NCI-H446 treated with DMSO at 0.1 percent for 48 hours (cell line): ENCODE measurements at regions not wholly inside any gene's neighbourhood (a gene's known extent, or its start where the extent isn't known, plus 50 kb on each side); places are given as distances from the start of the nearest gene placed in this dataset.

Experiments
- DNase-seq: peaks from one replicate; lab custom pipeline; 2025; lab: John Stamatoyannopoulos, UW

DNA sequence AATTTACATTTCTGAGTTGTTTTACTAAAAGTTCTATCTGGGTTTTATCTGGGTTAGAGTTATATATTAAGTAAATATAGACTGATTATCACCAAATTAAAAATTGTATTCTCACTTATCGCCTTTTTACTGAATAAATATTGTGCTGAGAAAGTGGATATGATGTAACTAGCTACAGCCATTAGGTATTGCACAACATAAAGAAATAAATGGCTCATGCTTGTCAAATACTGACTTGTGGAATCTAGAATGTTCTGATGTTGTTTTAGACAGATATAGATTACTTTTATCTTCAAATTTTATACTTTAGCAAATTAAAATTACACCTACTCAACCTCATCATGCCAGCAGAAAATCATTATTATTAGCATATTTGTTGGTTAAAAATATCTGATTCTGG is 1277.1 kb upstream of the MIR17HG start:
- no peak for DNase-seq

DNA sequence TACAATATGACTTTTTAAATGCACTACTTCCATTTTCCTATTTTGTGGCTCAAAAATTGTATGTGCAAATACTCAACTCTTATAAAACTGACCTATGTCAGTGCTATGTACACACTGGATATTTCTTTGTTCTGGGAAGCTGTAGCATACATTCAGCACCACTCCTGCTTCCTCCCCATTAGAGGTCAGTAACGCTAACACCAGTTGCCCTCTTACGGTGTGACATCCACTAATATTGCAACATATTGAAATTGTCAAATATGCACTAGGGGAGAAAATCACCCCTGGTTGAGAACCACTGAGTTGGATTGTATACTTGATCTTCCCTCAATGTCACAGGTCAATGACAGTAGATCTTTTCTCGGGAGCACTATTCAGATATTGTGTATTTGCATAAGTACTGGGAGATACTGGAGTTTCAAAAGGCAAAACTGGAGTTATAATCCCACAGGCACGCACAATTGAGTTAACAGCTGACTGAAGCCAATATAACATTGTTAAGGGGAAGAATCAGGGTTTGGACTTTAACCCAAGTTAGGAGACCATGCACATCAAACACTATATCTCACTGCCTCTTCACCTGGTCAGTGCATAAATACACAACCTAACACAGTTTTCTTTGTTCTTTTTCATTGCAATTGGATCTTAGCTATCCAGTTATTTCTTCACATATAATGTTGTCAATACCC is 1276.5 kb upstream of the MIR17HG start:
- no peak for DNase-seq

DNA sequence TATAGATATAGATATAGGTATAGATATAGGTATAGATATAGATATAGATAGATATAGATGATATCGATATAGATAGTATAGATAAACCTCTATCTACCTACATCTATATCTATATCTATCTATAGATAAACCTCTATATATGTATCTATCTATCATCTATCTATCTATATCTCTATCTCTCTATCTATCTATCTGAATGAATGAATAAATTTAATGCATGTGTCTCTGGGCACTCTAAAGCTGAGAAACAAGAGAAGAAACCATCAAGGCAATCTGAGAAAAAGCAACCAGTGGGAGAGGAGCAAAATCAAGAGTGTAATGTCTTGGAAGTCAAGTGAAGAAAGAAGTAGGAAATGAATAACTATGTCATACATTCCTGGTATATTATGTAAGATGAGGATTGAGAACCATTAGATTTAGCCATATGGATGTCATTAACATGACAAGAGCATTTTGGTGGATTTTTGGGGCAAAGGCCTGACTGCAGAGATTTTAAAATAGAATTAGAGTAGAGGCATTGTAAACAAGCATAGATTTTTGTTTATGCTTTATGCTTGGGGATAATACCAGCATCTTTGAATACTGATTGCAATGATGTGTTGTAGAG is 1262.7 kb upstream of the MIR17HG start:
- no peak for DNase-seq

DNA sequence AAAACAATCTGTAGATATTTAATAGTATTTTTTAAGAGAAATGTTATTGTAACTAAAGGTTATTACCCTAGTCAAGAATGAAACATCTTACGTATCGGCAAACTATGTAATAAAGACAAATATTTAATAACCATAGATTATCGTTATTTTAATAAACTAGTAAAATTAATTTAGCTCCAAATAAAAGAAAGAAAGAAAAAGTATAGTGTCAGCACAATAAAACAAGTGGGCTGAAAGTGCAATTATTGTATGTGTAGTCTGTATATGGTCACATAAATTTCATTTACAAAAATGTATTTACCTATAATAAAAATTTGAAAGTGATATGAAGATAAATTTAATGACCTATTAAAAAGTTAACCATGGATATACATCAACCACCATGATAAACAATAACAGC is 1258.4 kb upstream of the MIR17HG start:
- DNase-seq: no peak

DNA sequence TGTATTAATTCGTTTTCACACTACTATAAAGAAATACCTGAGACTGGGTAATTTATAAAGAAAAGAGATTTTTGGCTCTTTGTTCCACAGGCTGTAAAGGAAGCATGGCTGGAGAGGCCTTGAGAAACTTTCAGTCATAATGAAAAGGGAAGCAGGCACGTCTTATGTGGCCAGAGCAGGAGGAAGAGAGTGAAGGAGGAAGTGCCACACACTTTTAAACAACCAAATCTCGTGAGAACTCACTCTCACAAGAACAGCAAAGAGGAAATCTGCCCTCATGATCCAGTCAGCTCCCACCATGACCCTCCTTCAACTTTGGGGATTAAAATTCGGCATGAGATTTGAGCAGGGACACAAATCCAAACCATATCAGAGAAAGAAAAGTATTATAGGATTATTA is 1255.9 kb upstream of the MIR17HG start:
- no peak for DNase-seq

DNA sequence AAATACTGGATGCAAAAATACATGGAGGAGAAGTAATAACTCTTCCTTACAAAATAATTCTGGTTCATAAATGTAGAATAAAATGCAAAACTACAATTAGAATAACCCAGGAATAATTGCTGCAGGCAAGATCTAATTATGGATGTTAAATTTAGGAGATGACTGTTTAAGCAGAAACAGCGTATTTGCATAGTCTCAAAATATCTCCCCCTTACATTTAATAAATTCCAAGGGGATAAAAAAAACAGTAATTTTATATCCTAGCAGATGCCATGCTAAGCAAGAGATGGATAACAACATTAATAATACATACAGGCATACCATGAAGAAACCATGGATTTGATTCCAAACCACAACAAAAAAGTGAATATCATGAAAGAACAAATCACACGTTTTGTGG is 1253.1 kb upstream of the MIR17HG start:
- DNase-seq: no peak

DNA sequence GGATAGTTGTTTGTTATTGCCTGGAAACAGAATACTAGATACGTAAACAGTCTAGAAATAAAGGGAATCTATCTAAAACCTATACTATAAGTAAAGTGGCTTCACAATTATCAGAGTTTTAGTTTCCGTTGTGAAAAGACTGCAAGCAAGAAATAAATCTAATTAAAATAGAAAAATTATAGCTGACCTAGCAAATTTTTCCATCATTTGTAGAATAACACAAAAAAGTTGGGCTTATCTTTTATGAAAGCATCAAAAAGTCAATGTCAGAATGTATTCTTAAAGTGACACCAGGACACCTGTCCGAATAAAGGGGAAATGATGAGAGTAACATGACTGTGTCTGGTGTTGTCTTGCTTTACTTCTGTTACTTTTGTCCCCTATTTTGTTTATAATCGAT is 1248.9 kb upstream of the MIR17HG start:
- DNase-seq: no peak

DNA sequence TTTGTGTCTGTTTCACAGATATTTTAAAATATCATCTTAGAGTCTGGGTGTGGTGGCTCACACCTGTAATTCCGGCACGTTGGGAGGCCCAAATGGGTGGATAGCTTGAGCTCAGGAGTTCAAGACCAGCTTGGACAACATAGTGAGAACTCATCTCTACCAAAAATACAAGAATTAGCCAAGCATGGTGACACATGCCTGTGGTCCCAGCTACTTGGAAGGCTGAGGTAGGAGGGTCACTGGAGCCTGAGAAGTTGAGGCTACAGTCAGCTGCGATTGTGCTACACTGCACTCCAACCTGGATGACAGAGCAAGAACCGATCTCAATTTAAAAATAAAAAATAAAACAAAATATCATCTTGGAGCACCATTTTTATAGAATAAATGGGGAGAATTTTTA is 1247.6 kb upstream of the MIR17HG start:
- DNase-seq: no peak

DNA sequence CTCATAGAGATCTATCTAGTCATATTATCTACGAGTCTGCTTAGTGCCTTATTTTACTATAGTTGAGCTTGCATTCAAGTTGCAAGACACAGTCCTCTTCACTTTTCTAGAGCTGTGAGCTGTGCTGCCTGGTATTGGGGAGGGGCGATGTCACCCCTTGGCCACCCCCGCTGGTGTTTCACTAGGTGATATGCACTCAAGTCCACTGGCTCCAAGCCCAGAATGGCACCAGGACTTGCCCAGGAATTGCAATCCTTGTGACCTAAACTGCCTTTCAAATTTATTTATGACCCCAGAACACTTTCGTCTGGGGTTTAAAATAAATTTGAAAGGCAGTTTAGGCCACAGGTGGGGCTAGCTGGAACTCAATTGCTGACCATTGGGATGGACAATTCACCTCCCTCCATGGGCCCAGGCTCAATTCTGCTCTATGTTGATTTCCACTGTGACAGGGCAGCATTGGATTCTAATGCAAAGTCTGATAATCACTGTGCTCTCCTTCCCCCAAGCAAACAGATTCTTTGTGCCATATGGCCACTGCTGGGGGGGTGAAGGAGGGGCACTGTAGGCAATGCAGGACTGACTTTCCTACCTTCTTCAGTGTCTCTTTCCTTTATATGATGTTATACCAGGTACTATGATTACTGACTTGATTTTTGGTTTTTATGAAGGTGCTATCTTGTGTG is 1244.2 kb upstream of the MIR17HG start:
- DNase-seq: no peak

DNA sequence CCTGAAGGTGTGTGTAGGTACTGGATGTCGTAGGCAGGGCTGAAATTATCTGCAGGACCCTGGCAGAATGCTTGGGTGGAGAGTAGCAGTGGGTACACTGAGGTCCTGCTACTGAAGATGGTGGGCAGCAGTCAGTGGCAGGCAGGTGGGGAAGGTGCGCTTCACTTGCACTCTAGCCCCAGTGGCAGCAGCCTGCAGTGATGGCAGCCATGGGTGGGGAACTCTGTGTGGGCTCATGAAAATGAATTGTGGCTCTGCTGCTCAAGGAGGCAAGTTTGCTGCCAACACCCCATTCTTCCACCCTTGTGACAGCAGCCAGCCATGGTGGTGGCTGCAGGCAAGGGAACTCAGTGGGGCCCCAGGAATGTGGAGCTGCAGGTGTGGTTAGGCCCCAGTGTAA is 1242.7 kb upstream of the MIR17HG start:
- no peak for DNase-seq

DNA sequence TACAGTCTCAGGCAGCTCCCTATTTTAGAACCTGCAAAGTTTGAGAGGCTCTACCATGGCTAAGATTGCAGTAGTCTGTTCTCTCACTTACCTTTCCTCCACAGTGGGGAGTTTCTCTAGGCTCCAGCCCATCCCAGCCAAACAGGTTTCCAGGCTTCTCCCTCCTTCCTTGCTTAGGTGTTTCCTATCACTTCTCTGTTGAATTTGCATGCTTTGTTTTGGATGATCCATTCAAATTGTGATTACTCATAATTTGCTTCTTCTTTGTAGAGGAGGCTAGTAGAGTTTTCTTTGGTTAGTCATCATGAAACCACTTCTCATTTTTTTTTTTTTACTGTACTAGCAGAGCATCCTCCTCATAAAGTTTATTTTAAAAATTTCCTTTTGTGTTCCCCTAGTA is 1242.2 kb upstream of the MIR17HG start:
- no peak for DNase-seq

DNA sequence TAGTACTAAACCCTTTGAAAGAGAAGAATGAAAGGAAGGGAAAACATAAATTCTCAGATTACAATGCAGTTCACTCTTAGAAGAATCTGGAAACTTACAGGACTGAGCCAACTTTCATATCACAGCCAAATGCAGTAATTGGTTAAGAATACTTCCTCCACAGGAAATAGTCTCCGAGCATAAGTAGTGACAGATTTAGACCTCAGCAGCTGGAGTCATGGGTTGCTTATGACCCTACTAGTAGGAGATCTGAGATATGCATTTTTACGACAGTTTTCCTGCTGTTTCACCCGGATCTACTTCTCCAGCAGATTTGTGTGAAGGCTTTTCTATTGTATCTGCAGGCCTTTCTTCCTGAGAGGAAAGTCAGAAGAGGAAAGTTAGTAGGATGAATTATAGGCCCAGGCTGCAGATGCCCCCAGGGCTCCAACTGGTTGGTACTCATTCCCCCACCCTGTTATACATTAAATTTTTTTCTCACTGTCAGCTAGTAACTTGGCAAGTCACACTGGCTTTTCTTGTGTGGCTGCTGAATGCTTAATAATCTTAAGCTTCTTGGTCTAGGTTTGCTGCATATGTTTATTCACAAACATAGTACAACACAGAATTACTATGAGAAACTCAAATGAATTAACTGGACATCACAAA is 1241.5 kb upstream of the MIR17HG start:
- no peak for DNase-seq

DNA sequence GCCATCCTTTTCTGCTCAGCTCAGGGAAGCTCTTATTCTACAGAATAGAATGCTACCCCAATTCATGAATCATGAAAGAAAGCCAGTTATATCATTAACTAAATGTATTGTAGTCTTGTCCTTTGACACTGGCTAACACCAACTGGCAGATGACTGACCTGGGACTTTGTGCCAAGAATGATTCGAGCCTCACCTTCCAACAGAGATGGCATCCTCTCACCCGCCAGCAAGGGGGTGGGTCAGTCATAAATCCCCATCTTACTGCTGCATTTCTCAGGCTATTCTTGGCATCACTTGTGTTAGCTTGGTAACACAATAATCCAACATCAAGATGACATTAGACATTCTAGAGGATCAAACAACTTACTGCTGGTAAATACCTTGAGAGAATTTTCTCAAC is 1239.8 kb upstream of the MIR17HG start:
- DNase-seq: no peak

DNA sequence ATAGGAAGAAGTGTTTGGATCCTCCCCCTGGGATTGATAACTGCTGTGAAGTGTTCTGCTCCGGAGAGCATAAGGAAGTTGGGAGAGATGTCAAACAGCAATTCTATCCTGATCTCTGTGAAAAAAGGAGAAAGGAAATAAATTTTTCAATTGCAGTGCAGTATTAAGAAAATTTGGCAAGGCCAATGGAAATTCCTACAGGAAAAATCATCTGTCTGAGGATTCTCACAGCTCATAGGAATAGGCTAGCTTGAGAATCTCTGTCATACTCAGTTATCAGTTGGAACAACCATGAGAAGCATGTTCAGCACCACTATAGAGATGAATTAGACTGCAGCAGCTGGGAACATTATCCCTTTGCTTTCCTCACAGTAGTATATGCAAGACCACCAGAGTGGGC is 1238.9 kb upstream of the MIR17HG start:
- no peak for DNase-seq

DNA sequence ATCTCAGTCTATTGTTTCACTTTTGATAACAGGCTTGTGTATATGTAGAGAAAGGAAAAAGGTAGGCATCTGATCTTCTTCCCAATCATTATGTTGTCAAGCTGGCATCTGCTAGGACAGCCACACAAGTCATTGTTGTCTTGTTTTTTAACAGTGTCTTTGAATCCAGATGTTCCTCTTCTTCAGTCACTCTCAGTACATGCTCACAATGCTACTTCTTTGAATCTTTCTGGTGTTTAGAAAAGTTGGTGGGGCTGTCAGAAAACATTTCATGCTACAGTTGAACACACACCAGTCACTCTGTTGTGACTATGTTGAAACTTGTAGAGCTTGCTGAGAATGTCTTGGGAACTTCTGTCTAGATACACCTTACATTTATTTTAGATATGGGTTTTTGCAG is 1231.4 kb upstream of the MIR17HG start:
- no peak for DNase-seq

DNA sequence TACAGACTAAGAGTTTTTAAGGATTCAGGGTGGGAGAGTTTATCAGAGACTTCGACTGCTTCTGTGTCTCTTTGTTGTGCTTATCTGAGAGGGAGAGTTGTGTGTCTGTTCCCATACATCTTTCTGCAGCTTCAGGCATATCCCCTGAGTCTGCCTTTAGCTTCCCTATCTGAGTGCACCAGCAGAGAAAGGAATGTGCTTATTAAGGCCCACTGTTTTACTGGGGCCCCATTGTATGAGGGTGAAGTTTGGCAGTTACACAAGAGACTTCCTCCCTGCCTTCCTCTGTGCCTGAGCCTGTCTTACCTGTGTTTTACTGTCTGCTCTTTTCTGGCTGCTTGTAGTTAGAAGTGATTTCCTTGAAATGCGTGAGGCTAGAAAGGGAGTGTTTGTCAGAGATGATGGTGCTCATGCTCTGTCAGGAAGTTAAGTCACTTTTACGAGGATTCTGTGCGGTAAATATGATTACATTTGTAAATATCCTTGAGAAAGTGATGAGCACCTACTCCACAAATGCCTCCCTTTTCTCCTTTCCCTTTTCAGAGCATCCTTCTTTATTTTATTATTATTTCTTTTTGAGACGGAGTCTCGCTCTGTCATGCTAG is 1228.9 kb upstream of the MIR17HG start:
- DNase-seq: no peak

DNA sequence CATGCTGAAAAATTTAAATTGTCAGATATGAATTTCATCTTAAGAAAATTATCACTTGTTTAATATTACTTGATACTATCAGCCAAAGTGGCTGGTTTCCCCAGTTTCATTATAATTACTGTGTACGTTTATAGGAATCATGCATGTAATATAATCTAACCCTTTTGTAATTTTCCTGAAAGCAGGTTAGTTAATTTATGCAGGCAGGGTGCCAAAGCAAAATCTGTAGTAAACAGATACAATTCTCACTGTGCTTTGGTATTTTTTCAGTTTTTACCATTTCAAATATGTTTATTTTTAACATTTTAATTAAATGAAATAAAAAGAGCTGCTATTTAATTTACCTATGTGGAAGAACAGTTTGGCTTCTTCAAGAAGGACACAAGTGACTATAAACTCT is 1227.5 kb upstream of the MIR17HG start:
- no peak for DNase-seq

DNA sequence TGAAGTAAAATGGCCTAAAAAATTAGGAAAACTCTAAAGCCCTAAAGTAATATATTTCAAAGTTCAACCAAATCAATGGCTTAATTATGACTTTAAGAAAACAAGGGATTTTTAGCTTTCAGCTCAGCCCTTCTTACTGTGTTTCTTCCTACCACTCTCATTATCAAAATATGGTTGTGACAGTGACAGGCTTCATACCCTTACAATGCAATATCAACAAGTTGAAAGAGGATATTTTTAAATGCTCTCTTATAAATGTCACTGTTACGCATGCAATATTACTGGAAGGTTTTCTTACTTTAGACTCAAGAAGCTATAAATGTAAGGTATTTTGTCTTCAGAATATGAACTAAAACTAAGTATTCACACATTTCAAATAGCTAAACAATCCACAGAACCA is 1225.7 kb upstream of the MIR17HG start:
- no peak for DNase-seq

DNA sequence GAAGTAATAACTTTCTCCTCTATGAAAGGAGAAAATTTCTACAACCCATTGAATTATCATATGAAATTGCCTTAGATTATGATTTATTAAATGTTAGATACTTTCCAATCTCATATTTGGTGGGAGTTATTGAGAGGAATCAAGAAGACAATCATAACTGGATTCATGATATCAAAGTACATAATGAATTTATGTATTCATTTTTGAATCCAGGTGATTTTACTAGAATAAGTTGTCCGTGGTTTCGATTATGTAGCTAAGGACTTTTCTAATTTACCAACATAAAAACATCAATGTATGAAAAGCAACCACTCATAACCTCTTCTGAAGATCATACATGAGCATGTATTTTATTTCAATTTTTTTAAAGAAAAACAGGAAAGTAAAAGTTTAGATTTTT is 1225.0 kb upstream of the MIR17HG start:
- DNase-seq: no peak

DNA sequence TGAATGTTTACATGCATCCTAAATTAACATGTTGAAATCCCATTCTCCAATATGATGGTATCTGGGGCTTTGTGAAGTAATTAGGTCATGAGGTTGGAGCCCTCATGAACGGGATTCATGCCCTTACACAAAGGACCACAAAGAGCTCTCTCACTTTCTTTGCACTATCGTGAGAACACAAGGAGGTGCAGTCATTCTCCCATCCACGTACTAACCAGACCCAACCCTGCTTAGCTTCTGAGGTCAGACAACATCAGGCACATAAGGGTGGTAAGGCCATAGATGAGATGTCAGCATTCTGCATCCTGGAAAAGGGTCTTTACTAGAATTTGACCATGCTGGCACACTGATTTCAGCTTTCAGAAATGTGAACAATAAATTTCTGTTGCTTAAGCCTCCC is 1211.9 kb upstream of the MIR17HG start:
- no peak for DNase-seq

DNA sequence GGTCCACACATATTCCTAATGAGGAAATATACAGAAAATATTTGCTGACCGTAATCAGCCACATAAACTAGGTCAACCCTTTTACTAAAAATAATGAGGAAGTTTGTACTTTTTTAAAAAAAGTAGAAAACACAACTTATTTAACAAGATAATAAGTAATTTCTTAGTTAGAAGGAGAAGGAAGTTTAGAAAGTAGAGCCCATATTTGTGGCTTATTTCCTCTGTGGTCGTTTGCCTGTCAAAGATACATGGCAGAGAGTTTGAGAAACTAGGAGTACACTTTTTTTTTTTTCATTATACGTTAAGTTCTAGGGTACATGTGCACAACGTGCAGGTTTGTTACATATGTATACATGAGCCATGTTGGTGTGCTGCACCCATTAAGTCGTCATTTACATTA is 1205.2 kb upstream of the MIR17HG start:
- DNase-seq: no peak

DNA sequence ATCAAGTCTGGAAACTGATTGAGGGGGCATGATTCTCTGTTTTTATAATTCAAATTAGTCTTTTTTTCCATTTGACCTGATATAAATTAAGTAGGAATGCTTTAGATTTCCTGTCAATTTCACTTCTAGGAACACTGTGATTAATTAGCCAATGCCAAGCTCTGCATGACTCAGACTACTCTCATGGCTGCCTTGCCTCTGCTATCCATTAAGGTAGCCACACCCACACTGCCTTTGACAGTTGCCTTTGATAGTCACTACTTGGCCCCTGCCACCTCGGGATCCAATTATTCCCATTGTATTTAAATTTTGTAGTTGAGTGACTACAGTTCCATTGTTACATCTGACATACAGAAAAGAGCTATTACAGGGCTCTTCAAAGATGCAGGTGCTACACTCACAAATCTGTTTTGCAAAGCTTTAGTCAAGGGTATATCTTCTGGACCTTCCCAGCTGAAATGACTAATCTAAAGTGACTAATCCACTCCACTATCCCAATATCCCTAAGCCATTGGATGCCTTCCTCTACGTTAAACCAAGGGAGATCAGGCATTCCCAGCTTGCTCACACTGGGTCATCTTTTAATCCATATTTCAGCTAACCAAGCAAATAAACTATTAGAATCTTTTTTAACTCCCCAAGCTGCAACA is 1193.1 kb upstream of the MIR17HG start:
- no peak for DNase-seq
